GM19467 (cell line): ENCODE measurements at regions not wholly inside any gene's neighbourhood (a gene's known extent, or its start where the extent isn't known, plus 50 kb on each side); places are given as distances from the start of the nearest gene placed in this dataset.
"Not testable (repeated sequence)": the region's sequence is repeated elsewhere in the genome, so short reads cannot be mapped to it uniquely, and the experiment has no call there.

ENCODE experiments used
- ATAC-seq: cut with Tn5 transposase; IDR thresholded peaks from one replicate; pipeline ENCODE4 v1.9.1; 2021; ENCODE audit warnings: mild to moderate bottlenecking, moderate library complexity; ENCODE audit not compliant: unreplicated experiment

- no peak for ATAC-seq
Measured at GRCh38 chr13:72586518-72586917, 140.9 kb downstream of the MZT1 start.

- no peak for ATAC-seq
Measured at GRCh38 chr13:72585254-72585653, 142.2 kb downstream of the MZT1 start.

GRCh38 chr13:72571191-72571590, 156.2 kb downstream of the MZT1 start:
- no peak for ATAC-seq

GRCh38 chr13:72570019-72570418, 157.4 kb downstream of the MZT1 start:
- ATAC-seq, result peak; percentile 55

GRCh38 chr13:72567566-72567965, 159.9 kb downstream of the MZT1 start:
- no peak for ATAC-seq

GRCh38 chr13:72566526-72566925, 160.9 kb downstream of the MZT1 start:
- ATAC-seq, result no peak

- no peak for ATAC-seq
Measured at GRCh38 chr13:72565893-72566292, 161.5 kb downstream of the MZT1 start.

GRCh38 chr13:72562686-72563085, 164.7 kb downstream of the MZT1 start:
- ATAC-seq, result no peak

GRCh38 chr13:72561791-72562190, 165.6 kb downstream of the MZT1 start:
- ATAC-seq, result no peak

- no peak for ATAC-seq
Measured at GRCh38 chr13:72559716-72560115, 167.7 kb downstream of the MZT1 start.

- no peak for ATAC-seq
Measured at GRCh38 chr13:72556945-72557344, 170.5 kb downstream of the MZT1 start.

- no peak for ATAC-seq
Measured at GRCh38 chr13:72555601-72556000, 171.8 kb downstream of the MZT1 start.

GRCh38 chr13:72552731-72553130, 174.7 kb downstream of the MZT1 start:
- ATAC-seq, result no peak

GRCh38 chr13:72545895-72546294, 181.5 kb downstream of the MZT1 start:
- not testable (repeated sequence) for ATAC-seq

GRCh38 chr13:72545030-72545719, 182.3 kb downstream of the MZT1 start:
- no peak for ATAC-seq

GRCh38 chr13:72544042-72544441, 183.4 kb downstream of the MZT1 start:
- ATAC-seq, result no peak

GRCh38 chr13:72542241-72542640, 185.2 kb downstream of the MZT1 start:
- ATAC-seq, result no peak

GRCh38 chr13:72541674-72542073, 185.8 kb downstream of the MZT1 start:
- no peak for ATAC-seq

- ATAC-seq, result no peak
Measured at GRCh38 chr13:72540881-72541280, 186.5 kb downstream of the MZT1 start.

GRCh38 chr13:72539925-72540324, 187.5 kb downstream of the MZT1 start:
- ATAC-seq, result no peak

GRCh38 chr13:72537782-72538181, 189.6 kb downstream of the MZT1 start:
- no peak for ATAC-seq

- no peak for ATAC-seq
Measured at GRCh38 chr13:72537395-72537780, 190.0 kb downstream of the MZT1 start.

GRCh38 chr13:72536714-72537394, 190.6 kb downstream of the MZT1 start:
- no peak for ATAC-seq
